Fibroblast of the aortic adventitia (primary cell): ENCODE measurements at regions not wholly inside any gene's neighbourhood (a gene's known extent, or its start where the extent isn't known, plus 50 kb on each side); places are given as distances from the start of the nearest gene placed in this dataset.

Experiments used
- DNase-seq: peaks from one replicate; pipeline ENCODE4 v3.0.0-alpha.2; 2010; ENCODE audit warnings: low read depth
- H3K4me3 ChIP-seq: 2 replicates; pipeline ENCODE4 v1.5.1; 2011; ENCODE audit warnings: low read depth, mild to moderate bottlenecking, control low read depth, low read length, moderate library complexity
- TF ChIP-seq, protein P1 (sequence below): IDR thresholded peaks from 2 replicates; pipeline ENCODE4 v1.5.1; 2011; ENCODE audit warnings: mild to moderate bottlenecking, low read length, control low read depth, inconsistent platforms; ENCODE audit not compliant: insufficient read depth

DNA sequence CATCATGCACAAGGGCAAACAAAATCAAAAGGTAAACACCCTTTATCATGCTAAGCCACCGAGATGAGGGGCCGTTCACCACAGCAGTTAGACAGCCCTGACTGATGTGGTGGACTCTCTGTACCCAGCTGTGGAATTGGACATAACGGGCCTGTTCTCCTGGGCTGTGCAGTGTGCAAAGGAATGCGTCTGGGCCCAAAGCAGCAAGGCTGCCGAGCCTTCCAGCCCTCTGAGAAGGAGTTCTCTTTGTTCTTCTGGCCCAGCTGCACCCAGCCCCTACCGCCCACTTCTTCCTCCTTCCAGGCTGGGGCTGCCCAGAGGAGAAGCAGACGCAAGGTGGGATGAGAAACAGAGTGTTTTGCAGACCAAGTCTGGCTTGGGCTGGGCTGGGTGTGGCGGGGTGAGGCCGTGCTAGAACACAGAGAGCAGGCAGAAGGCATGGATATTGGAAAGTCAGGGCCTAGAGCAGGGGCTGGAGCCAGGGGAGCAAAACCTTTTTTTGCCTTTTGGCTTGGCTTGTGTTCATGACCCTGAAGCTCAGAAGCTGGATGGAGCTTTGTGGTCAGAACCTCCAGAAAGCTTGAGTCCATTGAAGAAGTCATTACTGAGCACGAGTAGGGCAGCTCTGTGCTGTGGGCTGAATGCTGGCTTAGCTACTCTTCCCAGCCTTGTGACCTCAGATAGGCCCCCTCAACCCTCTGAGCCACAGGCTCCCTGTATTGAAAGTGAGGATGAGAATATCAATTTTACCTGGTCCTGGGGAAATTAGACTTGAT, 49.8 kb upstream of the SH3PXD2B start:
- TF ChIP-seq, protein P1, sequence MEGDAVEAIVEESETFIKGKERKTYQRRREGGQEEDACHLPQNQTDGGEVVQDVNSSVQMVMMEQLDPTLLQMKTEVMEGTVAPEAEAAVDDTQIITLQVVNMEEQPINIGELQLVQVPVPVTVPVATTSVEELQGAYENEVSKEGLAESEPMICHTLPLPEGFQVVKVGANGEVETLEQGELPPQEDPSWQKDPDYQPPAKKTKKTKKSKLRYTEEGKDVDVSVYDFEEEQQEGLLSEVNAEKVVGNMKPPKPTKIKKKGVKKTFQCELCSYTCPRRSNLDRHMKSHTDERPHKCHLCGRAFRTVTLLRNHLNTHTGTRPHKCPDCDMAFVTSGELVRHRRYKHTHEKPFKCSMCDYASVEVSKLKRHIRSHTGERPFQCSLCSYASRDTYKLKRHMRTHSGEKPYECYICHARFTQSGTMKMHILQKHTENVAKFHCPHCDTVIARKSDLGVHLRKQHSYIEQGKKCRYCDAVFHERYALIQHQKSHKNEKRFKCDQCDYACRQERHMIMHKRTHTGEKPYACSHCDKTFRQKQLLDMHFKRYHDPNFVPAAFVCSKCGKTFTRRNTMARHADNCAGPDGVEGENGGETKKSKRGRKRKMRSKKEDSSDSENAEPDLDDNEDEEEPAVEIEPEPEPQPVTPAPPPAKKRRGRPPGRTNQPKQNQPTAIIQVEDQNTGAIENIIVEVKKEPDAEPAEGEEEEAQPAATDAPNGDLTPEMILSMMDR, result no peak
- DNase-seq, result peak; percentile 54
- no peak overlapping the region for H3K4me3 ChIP-seq
